Upper lobe of right lung (tissue), 1 donor: ENCODE measurements at regions not wholly inside any gene's neighbourhood (a gene's known extent, or its start where the extent isn't known, plus 50 kb on each side); places are given as distances from the start of the nearest gene placed in this dataset.

ENCODE experiments used
- ATAC-seq: fragments of 200-7000 bp; cut with Tn5 transposase; one replicate; pipeline ENCODE4 v1.9.1; 2020; ENCODE audit warnings: mild to moderate bottlenecking, moderate library complexity
- DNase-seq: peaks from one replicate; pipeline ENCODE4 v3.0.0-alpha.2; 2020
- H3K27ac ChIP-seq: fragments of 200-600 bp; one replicate; pipeline ENCODE4 v1.8.0; 2022
- H3K27me3 ChIP-seq: fragments of 200-600 bp; one replicate; pipeline ENCODE4 v1.8.0; 2022; ENCODE audit warnings: mild to moderate bottlenecking
- H3K36me3 ChIP-seq: fragments of 200-600 bp; one replicate; pipeline ENCODE4 v1.8.0; 2022
- H3K4me1 ChIP-seq: fragments of 200-600 bp; one replicate; pipeline ENCODE4 v1.8.0; 2022
- H3K4me3 ChIP-seq: fragments of 200-600 bp; one replicate; pipeline ENCODE4 v1.8.0; 2022; ENCODE audit warnings: mild to moderate bottlenecking
- H3K9me3 ChIP-seq: fragments of 200-600 bp; one replicate; pipeline ENCODE4 v1.8.0; 2022
- intact Hi-C: fragments of 100-400 bp; cut with DNase I; formaldehyde crosslinking; loops from one replicate; pipeline ENCODE4 v1.11.0; 2022
- TF ChIP-seq, protein P1 (sequence below): fragments of 200-600 bp; IDR thresholded peaks from one replicate; pipeline ENCODE4 v1.8.0; 2022; ENCODE audit warnings: antibody characterized with exemption
- donor health status: DM: no; HTN: yes; CAD: no; lungs with severe emphysema.

DNA sequence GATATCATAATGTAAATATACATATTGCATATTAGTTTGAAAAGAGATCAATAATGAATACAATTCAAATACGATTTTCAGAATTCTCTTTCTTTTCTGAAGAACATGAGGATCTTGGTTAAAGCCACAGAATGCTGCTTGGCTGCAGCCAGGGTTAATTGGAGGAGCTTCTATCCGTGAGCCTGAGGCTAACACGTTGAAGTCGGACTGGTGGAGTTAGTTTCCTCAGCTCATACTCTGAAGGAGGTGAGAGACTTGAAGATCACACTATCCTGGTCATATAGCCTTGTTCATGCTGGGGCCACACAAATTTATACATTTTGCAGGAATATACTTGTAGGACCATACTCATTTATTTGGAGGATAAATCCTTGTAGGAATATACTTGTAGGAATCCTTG, 335.8 kb downstream of the TRIB2 start:
- H3K9me3 ChIP-seq, result no peaks in the 10 kb centered on the region
- ATAC-seq, result no peak
- DNase-seq, result no peak
- intact Hi-C loops, result no loop called here
- H3K27ac ChIP-seq, result no peak overlapping the region
- no peak overlapping the region for H3K4me3 ChIP-seq
- TF ChIP-seq, protein P1, sequence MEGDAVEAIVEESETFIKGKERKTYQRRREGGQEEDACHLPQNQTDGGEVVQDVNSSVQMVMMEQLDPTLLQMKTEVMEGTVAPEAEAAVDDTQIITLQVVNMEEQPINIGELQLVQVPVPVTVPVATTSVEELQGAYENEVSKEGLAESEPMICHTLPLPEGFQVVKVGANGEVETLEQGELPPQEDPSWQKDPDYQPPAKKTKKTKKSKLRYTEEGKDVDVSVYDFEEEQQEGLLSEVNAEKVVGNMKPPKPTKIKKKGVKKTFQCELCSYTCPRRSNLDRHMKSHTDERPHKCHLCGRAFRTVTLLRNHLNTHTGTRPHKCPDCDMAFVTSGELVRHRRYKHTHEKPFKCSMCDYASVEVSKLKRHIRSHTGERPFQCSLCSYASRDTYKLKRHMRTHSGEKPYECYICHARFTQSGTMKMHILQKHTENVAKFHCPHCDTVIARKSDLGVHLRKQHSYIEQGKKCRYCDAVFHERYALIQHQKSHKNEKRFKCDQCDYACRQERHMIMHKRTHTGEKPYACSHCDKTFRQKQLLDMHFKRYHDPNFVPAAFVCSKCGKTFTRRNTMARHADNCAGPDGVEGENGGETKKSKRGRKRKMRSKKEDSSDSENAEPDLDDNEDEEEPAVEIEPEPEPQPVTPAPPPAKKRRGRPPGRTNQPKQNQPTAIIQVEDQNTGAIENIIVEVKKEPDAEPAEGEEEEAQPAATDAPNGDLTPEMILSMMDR, result no peak
- H3K36me3 ChIP-seq, result no peaks in the 10 kb centered on the region
- H3K4me1 ChIP-seq, result no peaks in the 10 kb centered on the region
- H3K27me3 ChIP-seq, result no peaks in the 10 kb centered on the region

DNA sequence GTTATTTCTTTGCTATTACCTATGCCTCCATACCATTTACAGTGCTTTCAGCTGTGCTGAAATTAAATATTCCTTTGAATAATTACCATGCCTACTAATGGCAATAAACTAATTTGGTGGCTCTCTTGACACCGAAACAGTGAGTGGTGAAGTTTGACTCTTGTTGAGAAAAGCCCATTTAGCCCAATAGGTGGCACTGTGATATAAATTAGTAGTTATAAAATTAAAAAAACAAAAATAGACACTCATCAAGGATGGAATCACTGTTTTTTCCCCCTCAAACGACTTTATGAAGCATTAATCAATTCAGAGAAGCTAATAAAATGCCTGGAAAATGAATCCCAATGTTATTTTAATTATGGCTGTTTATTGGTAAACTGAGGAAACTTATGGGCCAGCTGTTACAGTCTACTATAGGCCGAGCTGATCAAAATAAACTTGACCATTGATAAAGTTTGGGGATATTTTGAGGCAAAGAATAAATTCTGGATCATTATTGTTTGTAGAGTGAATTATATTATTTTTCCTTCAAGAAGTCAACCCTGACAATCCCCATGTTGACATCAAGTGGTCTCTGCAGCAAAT, 339.6 kb downstream of the TRIB2 start:
- ATAC-seq (no peak), DNase-seq (no peak)
- H3K27me3 ChIP-seq, result no peaks in the 10 kb centered on the region
- intact Hi-C loops, result no loop called here
- H3K36me3 ChIP-seq, result no peaks in the 10 kb centered on the region
- H3K27ac ChIP-seq, result no peak overlapping the region
- H3K4me1 ChIP-seq, result no peaks in the 10 kb centered on the region
- H3K9me3 ChIP-seq, result no peaks in the 10 kb centered on the region
- H3K4me3 ChIP-seq, result no peak overlapping the region
- TF ChIP-seq, protein P1, result peak; percentile 44

DNA sequence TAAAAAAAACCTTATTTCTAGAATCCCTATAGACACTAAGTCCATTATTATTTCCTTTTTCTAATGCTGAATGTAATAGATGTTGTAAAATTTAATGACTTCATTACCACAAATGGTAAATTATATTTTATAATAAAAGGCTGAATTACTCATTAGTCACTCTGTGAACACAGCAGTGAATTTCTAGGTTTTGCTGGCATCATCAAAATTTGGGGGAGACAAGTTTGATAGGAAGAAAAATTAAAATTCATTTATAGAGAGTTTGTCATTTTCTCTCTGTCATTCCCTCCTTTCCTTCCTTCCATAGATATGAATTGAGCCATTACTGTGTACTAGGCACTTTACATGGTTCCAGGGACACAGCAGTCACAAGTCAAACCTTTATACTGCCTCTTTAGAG, 340.9 kb downstream of the TRIB2 start:
- no peaks in the 10 kb centered on the region for H3K9me3 ChIP-seq
- ATAC-seq (no peak), DNase-seq (no peak)
- H3K27ac ChIP-seq, result no peak overlapping the region
- H3K36me3 ChIP-seq, result no peaks in the 10 kb centered on the region
- no peaks in the 10 kb centered on the region for H3K27me3 ChIP-seq
- TF ChIP-seq, protein P1, result no peak
- intact Hi-C loops, result no loop called here
- H3K4me3 ChIP-seq, result no peak overlapping the region
- no peaks in the 10 kb centered on the region for H3K4me1 ChIP-seq

DNA sequence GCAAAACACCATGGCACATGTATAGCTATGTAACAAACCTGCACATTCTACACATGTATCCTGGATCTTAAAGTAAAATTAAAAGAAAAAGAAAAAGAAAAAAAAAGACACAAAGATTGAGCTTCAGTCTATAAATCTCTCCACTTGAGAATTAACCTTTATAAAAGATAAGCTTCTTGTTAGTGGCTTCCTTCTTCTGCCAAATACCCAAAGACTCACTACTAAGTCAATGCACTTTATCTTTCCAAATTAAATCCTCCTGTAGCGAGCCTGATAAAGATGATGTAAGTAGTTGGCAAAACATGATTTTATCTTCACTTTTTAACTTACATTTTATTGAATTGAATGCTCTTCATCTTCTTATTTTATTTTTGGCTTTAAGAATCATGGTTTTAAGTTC, 349.9 kb downstream of the TRIB2 start:
- no peak overlapping the region for H3K4me3 ChIP-seq
- ATAC-seq (no peak), DNase-seq (no peak)
- no peak overlapping the region for H3K27ac ChIP-seq
- intact Hi-C loops, result no loop called here
- TF ChIP-seq, protein P1, result no peak
- H3K36me3 ChIP-seq, result no peaks in the 10 kb centered on the region
- no peaks in the 10 kb centered on the region for H3K9me3 ChIP-seq
- H3K27me3 ChIP-seq, result no peaks in the 10 kb centered on the region
- H3K4me1 ChIP-seq, result no peaks in the 10 kb centered on the region

DNA sequence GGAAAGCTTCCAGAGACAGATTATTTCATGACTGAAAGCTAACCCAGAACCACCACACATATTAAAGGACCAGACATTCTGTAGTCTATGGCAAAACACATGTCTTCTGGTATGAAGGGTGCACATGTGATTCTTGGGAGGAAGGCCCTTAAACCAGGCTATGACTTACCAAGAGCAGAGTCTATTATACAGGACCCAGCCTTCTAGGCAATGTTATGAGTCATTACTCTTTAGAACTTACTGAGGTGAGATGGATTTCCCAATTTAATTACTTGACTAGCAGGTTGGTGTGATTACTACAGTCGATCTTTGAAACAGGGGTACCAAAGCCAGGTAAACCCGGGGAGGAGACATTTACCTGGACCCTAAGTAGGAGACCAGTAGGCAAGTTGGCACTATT, 350.8 kb downstream of the TRIB2 start:
- Histone ChIP-seq H3K27me3 (no peaks in the 10 kb centered on the region), H3K4me3 (no peak overlapping the region), H3K9me3 (no peaks in the 10 kb centered on the region), H3K27ac (no peak overlapping the region), H3K4me1 (no peaks in the 10 kb centered on the region), H3K36me3 (no peaks in the 10 kb centered on the region)
- TF ChIP-seq, protein P1, result no peak
- intact Hi-C loops, result no loop called here
- DNase-seq (no peak), ATAC-seq (no peak)

DNA sequence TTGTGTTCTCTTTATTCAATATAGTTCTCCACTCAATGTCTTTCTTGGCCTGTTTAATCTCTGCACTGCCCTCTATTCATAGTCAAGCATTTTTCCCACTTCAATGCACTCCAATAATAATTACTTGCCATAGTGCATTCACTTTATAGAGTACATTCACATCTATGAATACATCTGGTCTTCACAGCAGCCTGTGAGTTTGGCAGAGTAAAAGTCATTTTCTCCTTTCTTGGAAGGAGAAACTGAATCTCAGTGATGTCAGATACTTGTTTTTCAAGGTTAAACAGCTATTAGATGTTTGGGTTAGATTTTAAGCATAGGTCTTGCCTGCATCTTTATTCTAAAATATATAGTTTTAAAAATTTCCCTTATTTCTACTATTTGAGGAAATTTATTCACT, 373.2 kb downstream of the TRIB2 start:
- no peak for DNase-seq
- H3K36me3 ChIP-seq, result no peaks in the 10 kb centered on the region
- H3K9me3 ChIP-seq, result no peaks in the 10 kb centered on the region
- intact Hi-C loops, result no loop called here
- no peaks in the 10 kb centered on the region for H3K4me1 ChIP-seq
- TF ChIP-seq, protein P1, result no peak
- ATAC-seq, result no peak
- H3K27me3 ChIP-seq, result no peaks in the 10 kb centered on the region
- H3K4me3 ChIP-seq, result no peak overlapping the region
- no peak overlapping the region for H3K27ac ChIP-seq
